ENCODE measurements at regions not wholly inside any gene's neighbourhood (a gene's known extent, or its start where the extent isn't known, plus 50 kb on each side); places are given as distances from the start of the nearest gene placed in this dataset.
A peak's percentile ranks its signal among the peaks of the same experiment; 100 is the strongest.
"Not testable (repeated sequence)": the region's sequence is repeated elsewhere in the genome, so short reads cannot be mapped to it uniquely, and the experiment has no call there.

- CTCF ChIA-PET, H3K4me1 Mint-ChIP-seq, H3K4me3 Mint-ChIP-seq, H3K27me3 Mint-ChIP-seq, DNase-seq, H3K36me3 Mint-ChIP-seq, H3K27ac Mint-ChIP-seq, H3K9me3 Mint-ChIP-seq: not testable (repeated sequence)
These were observed 54.4 kb upstream of the MUCL1 start for GRCh38 chr12:54799966-54800365.

DNA sequence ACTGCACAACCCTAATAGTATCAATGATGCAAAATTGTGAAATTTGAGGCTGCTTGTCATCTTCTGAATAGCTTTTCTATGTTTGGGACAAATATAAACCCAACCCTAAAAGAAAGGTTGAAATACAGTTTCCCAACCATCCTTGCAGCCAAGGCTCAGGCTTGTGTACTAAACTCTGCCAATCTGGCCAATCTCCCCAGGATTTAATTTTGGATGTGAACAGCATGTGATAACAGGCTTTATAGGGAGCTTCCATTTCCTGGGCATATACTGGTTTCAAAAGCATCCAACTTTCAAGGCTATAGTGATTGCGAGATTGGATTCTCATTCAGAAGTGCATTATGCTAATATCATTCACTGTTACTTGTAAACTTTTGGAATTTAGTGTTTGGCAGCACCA is 55.7 kb upstream of the MUCL1 start:
- H3K9me3 Mint-ChIP-seq: no peaks in the 10 kb centered on the region
- H3K27me3 Mint-ChIP-seq: no peaks in the 10 kb centered on the region
- no peak overlapping the region for H3K27ac Mint-ChIP-seq
- H3K4me1 Mint-ChIP-seq: no peaks in the 10 kb centered on the region
- DNase-seq: no peak
- H3K4me3 Mint-ChIP-seq: no peak overlapping the region
- CTCF ChIA-PET: no interaction called here
- H3K36me3 Mint-ChIP-seq: no peaks in the 10 kb centered on the region

DNA sequence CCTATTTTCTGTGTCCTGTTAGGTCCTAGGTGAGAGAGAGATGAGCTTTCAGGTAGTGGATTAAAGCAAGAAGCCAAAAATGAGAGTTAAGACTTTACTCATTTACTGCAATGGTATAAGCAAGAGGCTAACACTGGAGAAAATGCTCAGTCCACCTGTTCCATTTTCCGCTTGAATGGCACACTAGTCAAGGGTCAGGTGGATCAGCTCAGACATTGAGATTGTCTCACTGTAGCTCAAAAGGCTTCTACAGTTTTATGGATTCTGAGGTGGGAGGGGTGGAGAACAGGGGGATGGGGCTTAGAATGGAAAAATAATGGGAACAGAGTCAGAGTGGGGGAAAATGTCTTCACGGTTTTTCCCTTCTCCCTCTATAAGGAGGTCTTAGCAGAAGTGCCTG is 57.3 kb upstream of the MUCL1 start:
- Mint-ChIP-seq H3K27ac (no peak overlapping the region), H3K4me1 (no peaks in the 10 kb centered on the region), H3K27me3 (no peaks in the 10 kb centered on the region), H3K9me3 (no peaks in the 10 kb centered on the region), H3K4me3 (no peak overlapping the region), H3K36me3 (no peaks in the 10 kb centered on the region)
- CTCF ChIA-PET: no interaction called here
- no peak for DNase-seq

GRCh38 chr12:54795644-54796043 is 58.7 kb upstream of the MUCL1 start:
- Mint-ChIP-seq H3K9me3 (no peaks in the 10 kb centered on the region), H3K36me3 (no peaks in the 10 kb centered on the region), H3K27me3 (no peaks in the 10 kb centered on the region), H3K4me3 (no peak overlapping the region), H3K4me1 (no peaks in the 10 kb centered on the region), H3K27ac (no peak overlapping the region)
- DNase-seq: no peak
- CTCF ChIA-PET: no interaction called here

- Mint-ChIP-seq H3K27me3 (peaks cover 9% of the 10 kb centered on the region), H3K4me3 (no peak overlapping the region), H3K36me3 (peaks cover 4% of the 10 kb centered on the region), H3K4me1 (peaks cover 3% of the 10 kb centered on the region), H3K27ac (no peak overlapping the region), H3K9me3 (peaks cover 31% of the 10 kb centered on the region)
- CTCF ChIA-PET: no interaction called here
- no peak for DNase-seq
These were observed 68.2 kb upstream of the MUCL1 start for GRCh38 chr12:54786081-54786480.

DNA sequence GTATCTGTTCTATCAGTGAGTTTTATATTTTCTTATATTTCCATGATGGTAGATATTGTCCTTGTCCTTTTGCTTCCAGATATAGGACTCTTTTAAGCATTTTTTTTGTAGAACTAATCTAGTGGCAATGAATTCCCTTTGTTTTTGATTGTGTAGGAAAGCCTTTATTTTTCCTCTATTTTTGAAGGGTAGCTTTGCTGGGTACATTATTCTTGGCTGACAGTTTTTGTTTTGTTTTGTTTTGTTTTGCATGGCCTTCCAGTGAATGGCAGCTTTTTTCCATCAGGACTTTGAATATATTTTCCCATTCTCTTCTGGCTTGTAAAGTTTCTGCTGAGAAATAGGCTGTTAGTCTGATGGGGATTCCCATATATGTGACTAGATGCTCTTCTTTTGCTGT is 70.2 kb upstream of the MUCL1 start:
- no peak overlapping the region for H3K27ac Mint-ChIP-seq
- peaks cover 9% of the 10 kb centered on the region for H3K27me3 Mint-ChIP-seq
- peaks cover 3% of the 10 kb centered on the region for H3K4me1 Mint-ChIP-seq
- CTCF ChIA-PET: interaction anchor here (1.0 kb wide), 1 partner anchor 10 kb away, joined by 3 read pairs; no protein-coding TSS in a partner anchor
- DNase-seq: no peak
- H3K9me3 Mint-ChIP-seq: peaks cover 33% of the 10 kb centered on the region
- peaks cover 6% of the 10 kb centered on the region for H3K36me3 Mint-ChIP-seq
- H3K4me3 Mint-ChIP-seq: no peak overlapping the region

GRCh38 chr12:54777031-54777430 is 77.3 kb upstream of the MUCL1 start:
- peaks cover 28% of the 10 kb centered on the region for H3K4me1 Mint-ChIP-seq
- H3K27me3 Mint-ChIP-seq, H3K4me3 Mint-ChIP-seq: not testable (repeated sequence)
- CTCF ChIA-PET: interaction anchor here (1.7 kb wide), 1 partner anchor 295 kb away, joined by 4 read pairs; no protein-coding TSS in a partner anchor
- peak; percentile 47 for DNase-seq
- H3K9me3 Mint-ChIP-seq: peaks cover 18% of the 10 kb centered on the region
- peaks cover 12% of the 10 kb centered on the region for H3K36me3 Mint-ChIP-seq
- peak overlapping the region; percentile 34 for H3K27ac Mint-ChIP-seq

GRCh38 chr12:54773593-54773992 is 80.7 kb upstream of the MUCL1 start:
- no peak for DNase-seq
- CTCF ChIA-PET: interaction anchor here (0.8 kb wide), 1 partner anchor 24 kb away, joined by 3 read pairs; no protein-coding TSS in a partner anchor
- peaks cover 26% of the 10 kb centered on the region for H3K4me1 Mint-ChIP-seq
- peaks cover 3% of the 10 kb centered on the region for H3K27me3 Mint-ChIP-seq
- H3K27ac Mint-ChIP-seq: no peak overlapping the region
- peaks cover 12% of the 10 kb centered on the region for H3K9me3 Mint-ChIP-seq
- H3K36me3 Mint-ChIP-seq: peaks cover 12% of the 10 kb centered on the region
- no peak overlapping the region for H3K4me3 Mint-ChIP-seq

- DNase-seq: no peak
- no peaks in the 10 kb centered on the region for H3K27me3 Mint-ChIP-seq
- H3K36me3 Mint-ChIP-seq: peaks cover 2% of the 10 kb centered on the region
- H3K4me3 Mint-ChIP-seq: no peak overlapping the region
- no peak overlapping the region for H3K27ac Mint-ChIP-seq
- no peaks in the 10 kb centered on the region for H3K9me3 Mint-ChIP-seq
- peaks cover 13% of the 10 kb centered on the region for H3K4me1 Mint-ChIP-seq
- CTCF ChIA-PET: no interaction called here
These were observed 88.7 kb upstream of the MUCL1 start for GRCh38 chr12:54765652-54766051.

GRCh38 chr12:54762390-54762789 is 91.9 kb upstream of the MUCL1 start:
- Mint-ChIP-seq H3K4me3 (no peak overlapping the region), H3K27ac (no peak overlapping the region), H3K4me1 (peaks cover 29% of the 10 kb centered on the region), H3K27me3 (no peaks in the 10 kb centered on the region), H3K36me3 (peaks cover 6% of the 10 kb centered on the region), H3K9me3 (peaks cover 12% of the 10 kb centered on the region)
- CTCF ChIA-PET: interaction anchor here (1.2 to 2.2 kb wide), 3 partner anchors 37 to 310 kb away, joined by 3 to 17 read pairs (median 5); no protein-coding TSS in a partner anchor
- no peak for DNase-seq

DNA sequence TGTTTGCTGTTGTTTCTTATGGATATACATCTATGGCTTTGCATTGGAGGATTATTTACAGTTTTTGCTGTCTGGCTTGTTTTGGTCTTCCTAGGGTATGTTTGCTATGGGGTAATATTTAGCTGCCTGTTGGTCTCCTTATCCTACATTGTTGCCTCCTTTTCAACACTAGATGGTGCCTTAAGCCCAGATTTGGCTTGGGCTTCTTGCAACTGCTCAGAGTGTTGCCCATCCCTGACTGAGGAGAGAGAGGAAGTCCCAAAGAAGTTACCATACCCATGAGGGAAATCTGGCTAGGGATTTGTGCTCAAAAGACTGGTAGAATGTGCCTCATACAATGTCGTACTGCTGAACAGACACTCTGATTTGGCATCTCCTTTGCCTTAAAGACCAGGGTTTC is 94.6 kb upstream of the MUCL1 start:
- peaks cover 14% of the 10 kb centered on the region for H3K9me3 Mint-ChIP-seq
- DNase-seq: peak; percentile 38
- peaks cover 22% of the 10 kb centered on the region for H3K4me1 Mint-ChIP-seq
- H3K36me3 Mint-ChIP-seq: peaks cover 6% of the 10 kb centered on the region
- CTCF ChIA-PET: interaction anchor here (0.6 to 3.1 kb wide), 19 partner anchors 10 to 321 kb away, joined by 3 to 53 read pairs (median 5); no protein-coding TSS in a partner anchor
- H3K4me3 Mint-ChIP-seq: no peak overlapping the region
- H3K27me3 Mint-ChIP-seq: no peaks in the 10 kb centered on the region
- no peak overlapping the region for H3K27ac Mint-ChIP-seq

DNA sequence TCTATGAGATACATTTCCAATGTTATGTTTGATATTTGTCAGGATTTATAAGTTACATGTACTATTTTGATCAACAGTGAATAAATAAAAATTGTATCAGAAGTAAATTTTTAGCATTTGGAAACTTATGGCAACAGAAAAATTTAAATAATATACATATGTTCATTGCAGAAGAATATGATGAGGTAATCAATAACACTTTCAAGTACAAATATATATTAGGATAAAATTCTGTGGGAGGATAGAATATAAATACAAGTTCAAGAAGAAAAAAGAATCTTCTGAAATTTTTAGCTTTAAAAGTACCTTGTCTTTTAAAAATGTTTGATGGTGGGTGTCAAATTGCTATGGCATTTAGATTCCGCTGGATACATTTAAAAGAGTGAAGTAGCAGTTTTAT is 102.8 kb upstream of the MUCL1 start:
- Mint-ChIP-seq H3K9me3 (peaks cover 2% of the 10 kb centered on the region), H3K27me3 (no peaks in the 10 kb centered on the region), H3K4me1 (peaks cover 30% of the 10 kb centered on the region), H3K36me3 (no peaks in the 10 kb centered on the region), H3K27ac (no peak overlapping the region), H3K4me3 (no peak overlapping the region)
- CTCF ChIA-PET: interaction anchor here (1.2 to 4.4 kb wide), 7 partner anchors 16 to 318 kb away, joined by 3 to 129 read pairs (median 24); partner anchors contain the start of gene MUCL1
- no peak for DNase-seq

DNA sequence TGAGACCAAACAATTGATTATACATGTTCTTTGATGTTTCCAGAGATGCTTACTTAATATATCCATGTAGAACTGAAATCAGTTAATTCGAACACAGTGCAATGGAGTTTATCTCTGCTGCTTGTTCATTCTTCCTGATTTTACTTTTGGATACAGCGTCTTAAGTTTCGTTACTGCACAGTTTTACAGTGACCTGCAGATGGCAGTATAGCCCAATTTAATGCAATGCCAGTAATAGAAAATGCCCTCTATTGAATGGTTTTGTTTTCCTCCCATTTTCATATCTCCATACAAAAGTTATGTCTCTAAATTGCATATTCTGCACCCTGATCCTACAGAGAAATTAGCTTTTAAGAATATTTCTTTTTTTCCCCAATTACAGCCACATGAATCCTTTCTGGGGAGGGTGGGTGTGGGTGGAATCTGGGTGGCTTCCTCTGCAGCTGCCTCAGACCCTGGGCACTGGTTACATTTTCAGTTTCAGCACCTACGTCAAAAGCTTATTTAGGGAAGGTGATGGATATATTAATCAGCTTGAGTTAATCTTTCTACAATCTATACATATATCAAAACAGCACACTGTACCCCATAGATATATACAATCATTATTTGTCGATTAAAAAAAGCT is 101.1 kb upstream of the DCD start:
- Mint-ChIP-seq H3K27me3 (no peaks in the 10 kb centered on the region), H3K4me3 (peak overlapping the region; percentile 39), H3K27ac (no peak overlapping the region), H3K36me3 (peaks cover 10% of the 10 kb centered on the region), H3K9me3 (peaks cover 5% of the 10 kb centered on the region), H3K4me1 (peaks cover 30% of the 10 kb centered on the region)
- CTCF ChIA-PET: interaction anchor here (0.5 to 4.4 kb wide), 37 partner anchors 8 to 440 kb away, joined by 3 to 129 read pairs (median 3); partner anchors contain the start of gene MUCL1
- DNase-seq: peak; percentile 49

- DNase-seq: no peak
- H3K27me3 Mint-ChIP-seq: no peaks in the 10 kb centered on the region
- H3K4me3 Mint-ChIP-seq: no peak overlapping the region
- CTCF ChIA-PET: interaction anchor here (1.2 to 1.8 kb wide), 3 partner anchors 15 to 327 kb away, joined by 3 to 8 read pairs (median 6); no protein-coding TSS in a partner anchor
- H3K9me3 Mint-ChIP-seq: peaks cover 25% of the 10 kb centered on the region
- H3K4me1 Mint-ChIP-seq: peaks cover 55% of the 10 kb centered on the region
- H3K27ac Mint-ChIP-seq: no peak overlapping the region
- H3K36me3 Mint-ChIP-seq: peaks cover 40% of the 10 kb centered on the region
These were observed 96.4 kb upstream of the DCD start for GRCh38 chr12:54744590-54744989.

GRCh38 chr12:54740882-54741281 is 92.7 kb upstream of the DCD start:
- Mint-ChIP-seq H3K4me1 (peaks cover 77% of the 10 kb centered on the region), H3K4me3 (peak overlapping the region; percentile 7)
- CTCF ChIA-PET: interaction anchor here (1.0 to 1.9 kb wide), 3 partner anchors 8 to 327 kb away, joined by 3 to 5 read pairs (median 4); no protein-coding TSS in a partner anchor

More at GRCh38 chr12:54740882-54741281, 92.7 kb upstream of the DCD start:
- Mint-ChIP-seq H3K27me3 (no peaks in the 10 kb centered on the region), H3K9me3 (peaks cover 50% of the 10 kb centered on the region), H3K36me3 (peaks cover 66% of the 10 kb centered on the region), H3K27ac (peak overlapping the region; percentile 84)
- DNase-seq: no peak
